ENCODE measurements at regions not wholly inside any gene's neighbourhood (a gene's known extent, or its start where the extent isn't known, plus 50 kb on each side); places are given as distances from the start of the nearest gene placed in this dataset.

GRCh38 chr1:209265301-209265700 is 318.2 kb upstream of the CAMK1G start:
- TF ChIP-seq CTCF (conservative IDR thresholded peaks at IDR 0.05): no peak
- no peak for TF ChIP-seq EZH2 (IDR thresholded peaks at IDR 0.05; ENCODE audit: low read depth)

Data from PC-9 (cell line).